A673 (cell line): ENCODE measurements at regions not wholly inside any gene's neighbourhood (a gene's known extent, or its start where the extent isn't known, plus 50 kb on each side); places are given as distances from the start of the nearest gene placed in this dataset.

Experiments
- BruUV-seq: library from RNA; stranded (reverse); fragments of 400-500 nt; replicated peaks from 2 replicates; lab custom pipeline; 2021; lab: Mats Ljungman, UMichigan
- CTCF ChIA-PET: fragments of 300-600 bp; sonication (Branson Sonifier 250); formaldehyde crosslinking; loops from one replicate; lab custom pipeline; 2022; ENCODE audit warnings: antibody characterized with exemption; lab: Charles Lee
- POLR2A ChIA-PET: fragments of 300-600 bp; sonication (Branson Sonifier 250); formaldehyde crosslinking; loops from one replicate; lab custom pipeline; 2022; ENCODE audit warnings: antibody characterized with exemption; ENCODE audit not compliant: low non-redundant PET; lab: Charles Lee
- DNase-seq: peaks from one replicate; pipeline ENCODE4 v3.0.0-alpha.2; 2015; ENCODE audit warnings: low spot score
- H3K27ac ChIP-seq: fragments of 200-600 bp; sonication (generic); 2 replicates; pipeline ENCODE4 v1.5.1; 2016; ENCODE audit warnings: mixed run types, low read depth, mild to moderate bottlenecking, mixed read lengths, antibody characterized with exemption, low read length; ENCODE audit not compliant: poor library complexity, severe bottlenecking
- H3K27me3 ChIP-seq: fragments of 200-600 bp; sonication (generic); replicated peaks from 2 replicates; pipeline ENCODE4 v1.6.1; 2017; ENCODE audit warnings: mixed run types, low read depth, mild to moderate bottlenecking, mixed read lengths, antibody characterized with exemption, low read length; ENCODE audit not compliant: insufficient read depth, poor library complexity
- H3K36me3 ChIP-seq: fragments of 200-600 bp; sonication (generic); 2 replicates; pipeline ENCODE4 v1.6.1; 2016; ENCODE audit warnings: mixed run types, mild to moderate bottlenecking, mixed read lengths, antibody characterized with exemption, low read length; ENCODE audit not compliant: insufficient read depth, poor library complexity, severe bottlenecking
- H3K4me1 ChIP-seq: fragments of 200-600 bp; sonication (generic); 2 replicates; pipeline ENCODE4 v1.6.1; 2017; ENCODE audit warnings: mixed run types, mild to moderate bottlenecking, mixed read lengths, antibody characterized with exemption, low read length; ENCODE audit not compliant: insufficient read depth, poor library complexity, severe bottlenecking
- H3K4me3 ChIP-seq: fragments of 200-600 bp; sonication (generic); 2 replicates; pipeline ENCODE4 v1.5.1; 2016; ENCODE audit warnings: low read depth, mixed run types, mild to moderate bottlenecking, mixed read lengths, low read length; ENCODE audit not compliant: poor library complexity, severe bottlenecking
- H3K9me3 ChIP-seq: fragments of 200-600 bp; sonication (generic); 2 replicates; pipeline ENCODE4 v1.6.1; 2016; ENCODE audit warnings: mixed run types, low read depth, mild to moderate bottlenecking, mixed read lengths, antibody characterized with exemption, low read length; ENCODE audit not compliant: poor library complexity, severe bottlenecking
- CTCF ChIP-seq: fragments of 300-800, 200-600 bp; sonication (generic); conservative IDR thresholded peaks from 2 replicates; pipeline ENCODE4 v1.5.1; 2017; ENCODE audit warnings: low read depth, mild to moderate bottlenecking, antibody characterized with exemption, low read length, moderate library complexity, mixed read lengths
- EZH2 ChIP-seq: fragments of 200-600 bp; sonication (generic); IDR thresholded peaks from 2 replicates; pipeline ENCODE4 v1.6.1; 2017; ENCODE audit warnings: borderline replicate concordance, low read depth, mild to moderate bottlenecking, mixed read lengths, antibody characterized with exemption, low read length; ENCODE audit not compliant: poor library complexity, severe bottlenecking
- intact Hi-C: fragments of 100-400 bp; cut with micrococcal nuclease; formaldehyde crosslinking; loops from one replicate; pipeline ENCODE4 v1.10.0; 2022; ENCODE audit not compliant: unreplicated experiment

GRCh38 chr15:25242957-25243799 lies 195.6 kb downstream of the UBE3A start:
- Histone ChIP-seq H3K27me3 (no peaks in the 10 kb centered on the region), H3K27ac (no peak overlapping the region), H3K36me3 (no peaks in the 10 kb centered on the region), H3K9me3 (peaks cover 35% of the 10 kb centered on the region), H3K4me3 (no peak overlapping the region), H3K4me1 (no peaks in the 10 kb centered on the region)
- ChIA-PET POLR2A (no interaction called here), CTCF (no interaction called here)
- TF ChIP-seq CTCF (no peak), EZH2 (no peak)
- DNase-seq, result no peak
- no TSS peak for BruUV-seq
- intact Hi-C loops, result no loop called here

GRCh38 chr15:25243800-25244097 lies 195.1 kb downstream of the UBE3A start:
- TF ChIP-seq CTCF, result no peak
- no peak for TF ChIP-seq EZH2
- no peak overlapping the region for H3K27ac ChIP-seq
- no peak for DNase-seq
- H3K4me1 ChIP-seq, result no peaks in the 10 kb centered on the region
- H3K27me3 ChIP-seq, result no peaks in the 10 kb centered on the region
- peaks cover 34% of the 10 kb centered on the region for H3K9me3 ChIP-seq
- ChIA-PET CTCF (no interaction called here), POLR2A (no interaction called here)
- intact Hi-C loops, result no loop called here
- H3K36me3 ChIP-seq, result no peaks in the 10 kb centered on the region
- no TSS peak for BruUV-seq
- H3K4me3 ChIP-seq, result no peak overlapping the region

DNA sequence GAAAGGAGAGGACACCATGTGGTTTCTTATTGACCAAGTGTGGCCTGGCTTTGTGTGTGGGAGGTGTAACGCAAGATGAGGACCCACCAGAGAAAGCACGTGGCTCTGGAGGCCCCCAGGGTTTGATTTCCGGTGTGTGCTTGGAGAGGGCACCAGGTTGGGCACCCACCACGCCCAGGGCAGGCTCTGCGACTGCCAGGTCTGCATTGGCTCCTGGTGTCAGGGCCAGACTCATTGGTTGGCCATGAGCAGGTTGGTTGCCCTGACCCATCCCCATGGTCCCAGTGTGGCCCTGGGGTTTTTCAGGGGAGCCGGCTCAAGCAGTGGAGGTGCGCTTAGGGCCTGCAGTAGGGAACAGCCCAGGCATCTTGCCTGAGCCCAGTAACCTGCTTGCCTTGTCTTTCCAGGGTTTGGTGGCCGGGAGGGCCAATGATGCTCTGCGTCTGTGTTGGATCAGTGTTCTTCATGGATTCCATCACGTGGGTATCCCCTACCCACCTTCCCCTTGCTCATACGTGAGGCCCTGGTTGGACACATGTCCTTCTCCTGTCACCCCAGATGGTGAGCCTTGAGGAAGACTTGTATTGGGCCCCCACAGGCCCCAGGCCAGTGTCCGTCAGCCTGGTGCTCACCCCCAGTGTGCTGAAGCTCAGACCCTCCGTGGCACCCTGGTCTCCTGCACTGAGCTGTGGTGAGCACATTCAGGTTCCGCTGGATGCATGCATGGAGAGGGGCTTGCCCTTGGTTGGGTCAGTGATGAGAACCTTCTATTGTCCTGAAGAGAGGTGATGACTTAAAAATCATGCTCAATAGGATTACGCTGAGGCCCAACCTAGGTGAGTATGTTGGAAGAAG lies 193.9 kb downstream of the UBE3A start:
- no peak for TF ChIP-seq CTCF
- TF ChIP-seq EZH2, result no peak
- intact Hi-C loops, result no loop called here
- Histone ChIP-seq H3K4me3 (no peak overlapping the region), H3K27me3 (no peaks in the 10 kb centered on the region), H3K9me3 (peaks cover 42% of the 10 kb centered on the region), H3K36me3 (no peaks in the 10 kb centered on the region), H3K4me1 (no peaks in the 10 kb centered on the region), H3K27ac (no peak overlapping the region)
- CTCF ChIA-PET, result no interaction called here
- POLR2A ChIA-PET, result no interaction called here
- DNase-seq, result no peak
- BruUV-seq, result no TSS peak
